Liver (tissue), 8 donors: ENCODE measurements at regions not wholly inside any gene's neighbourhood (a gene's known extent, or its start where the extent isn't known, plus 50 kb on each side); places are given as distances from the start of the nearest gene placed in this dataset.

Experiments
- DNase-seq: peaks from one replicate; pipeline ENCODE4 v3.0.0-alpha.2; 2017; ENCODE audit warnings: low spot score
- H3K27ac ChIP-seq, 2 donors: one replicate each; pipeline ENCODE4 v1.7.0; 2013; ENCODE audit warnings: inconsistent platforms in 2 of 2, low read length in 2 of 2, control low read depth in 1 of 2, low read depth in 1 of 2, mild to moderate bottlenecking in 1 of 2
- H3K27me3 ChIP-seq, 4 donors: one replicate each; pipeline versions ENCODE4 v1.6.1 to v1.7.0; 2013; ENCODE audit warnings: low read length in 3 of 4, inconsistent platforms in 1 of 4, mild to moderate bottlenecking in 1 of 4, moderate library complexity in 1 of 4; ENCODE audit not compliant: control insufficient read depth in 4 of 4, insufficient read depth in 4 of 4
- H3K36me3 ChIP-seq, 4 donors: one replicate each; pipeline versions ENCODE4 v1.6.1 to v1.7.0; 2013; ENCODE audit warnings: low read length in 3 of 4, mild to moderate bottlenecking in 3 of 4, low read depth in 1 of 4, moderate library complexity in 1 of 4; ENCODE audit not compliant: control insufficient read depth in 4 of 4, insufficient read depth in 3 of 4
- H3K4me1 ChIP-seq, 4 donors: one replicate each; pipeline versions ENCODE4 v1.6.1 to v1.7.0; 2013; ENCODE audit warnings: low read length in 3 of 4, mild to moderate bottlenecking in 3 of 4, moderate library complexity in 1 of 4; ENCODE audit not compliant: control insufficient read depth in 4 of 4, insufficient read depth in 4 of 4
- H3K4me3 ChIP-seq, 3 donors: one replicate each; pipeline versions ENCODE4 v1.6.1 to v1.7.0; 2013; ENCODE audit warnings: low read length in 3 of 3, control low read depth in 1 of 3, low read depth in 1 of 3, mild to moderate bottlenecking in 1 of 3
- H3K9ac ChIP-seq, 2 donors: one replicate each; pipeline ENCODE4 v1.7.0; 2013; ENCODE audit warnings: low read length in 2 of 2, mild to moderate bottlenecking in 2 of 2, moderate library complexity in 2 of 2, control low read depth in 1 of 2, low read depth in 1 of 2
- H3K9me3 ChIP-seq, 4 donors: one replicate each; pipeline versions ENCODE4 v1.6.1 to v1.7.0; 2013; ENCODE audit warnings: low read length in 3 of 4; ENCODE audit not compliant: control insufficient read depth in 4 of 4
- EGR1 ChIP-seq, 2 donors: IDR thresholded peaks; 2 replicates each; pipeline ENCODE4 v1.6.1; 2016 to 2018; ENCODE audit warnings: antibody characterized with exemption in 2 of 2, low read depth in 2 of 2
- FOXA1 ChIP-seq: IDR thresholded peaks from 2 replicates; pipeline ENCODE4 v1.6.1; 2016; ENCODE audit warnings: antibody characterized with exemption
- HNF4A ChIP-seq, 2 donors: conservative IDR thresholded peaks; 2 replicates each; pipeline ENCODE4 v1.6.1; 2016; ENCODE audit warnings: antibody characterized with exemption in 2 of 2, mild to moderate bottlenecking in 2 of 2
- HNF4G ChIP-seq: IDR thresholded peaks from 2 replicates; pipeline ENCODE4 v1.6.1; 2016; ENCODE audit warnings: antibody characterized with exemption
- NR2F2 ChIP-seq: IDR thresholded peaks from 2 replicates; pipeline ENCODE4 v1.6.1; 2016; ENCODE audit warnings: antibody characterized with exemption
- RAD21 ChIP-seq, 2 donors: IDR thresholded peaks; 2 replicates each; pipeline ENCODE4 v1.6.1; 2016; ENCODE audit warnings: antibody characterized with exemption in 2 of 2, mild to moderate bottlenecking in 2 of 2
- RXRA ChIP-seq, 2 donors: IDR thresholded peaks; 2 replicates each; pipeline ENCODE4 v1.6.1; 2017 to 2018; ENCODE audit warnings: antibody characterized with exemption in 2 of 2, mild to moderate bottlenecking in 1 of 2
- TAF1 ChIP-seq: conservative IDR thresholded peaks from 2 replicates; pipeline ENCODE4 v1.6.1; 2016; ENCODE audit warnings: antibody characterized with exemption, mild to moderate bottlenecking
- WGBS: extraction: QIAGEN DNeasy Blood & Tissue Kit; methylation state at CpG from one replicate; pipeline ENCODE4 v1.1.7; 2013; 5-methylcytosine and 5-hydroxymethylcytosine counted together
- TF ChIP-seq, protein P1 (sequence below): IDR thresholded peaks from 2 replicates; pipeline ENCODE4 v1.6.1; 2016; ENCODE audit warnings: antibody characterized with exemption
- TF ChIP-seq, protein P2 (sequence below): fragments of 150-350 bp; IDR thresholded peaks from 2 replicates; pipeline ENCODE4 v1.5.1; 2017; ENCODE audit warnings: improper control_type of control experiment, low read depth, low read length; ENCODE audit not compliant: missing input control
- TF ChIP-seq, protein P3 (sequence below): IDR thresholded peaks from 2 replicates; pipeline ENCODE4 v1.6.1; 2016; ENCODE audit warnings: antibody characterized with exemption, mild to moderate bottlenecking
- TF ChIP-seq, protein P4 (sequence below): IDR thresholded peaks from 2 replicates; pipeline ENCODE4 v1.6.1; 2016; ENCODE audit warnings: antibody characterized with exemption
- donor health status: healthy.
- donor health status: healthy.
- donor health status: healthy.
- donor health status: healthy.
- donor health status: healthy.

- H3K4me1 ChIP-seq, result no peaks in the 10 kb centered on the region
- H3K9me3 ChIP-seq, result no peaks in the 10 kb centered on the region
- TF ChIP-seq RXRA (IDR thresholded peaks at IDR 0.05), result no peak
- no peak for TF ChIP-seq HNF4A (conservative IDR thresholded peaks at IDR 0.05)
- TF ChIP-seq EGR1 (IDR thresholded peaks at IDR 0.05; ENCODE audit: low read depth in 2 of 2), result no peak
- no peak for TF ChIP-seq TAF1
- TF ChIP-seq FOXA1, result no peak
- TF ChIP-seq, protein P1, sequence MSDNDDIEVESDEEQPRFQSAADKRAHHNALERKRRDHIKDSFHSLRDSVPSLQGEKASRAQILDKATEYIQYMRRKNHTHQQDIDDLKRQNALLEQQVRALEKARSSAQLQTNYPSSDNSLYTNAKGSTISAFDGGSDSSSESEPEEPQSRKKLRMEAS, result no peak
- TF ChIP-seq, protein P2, sequence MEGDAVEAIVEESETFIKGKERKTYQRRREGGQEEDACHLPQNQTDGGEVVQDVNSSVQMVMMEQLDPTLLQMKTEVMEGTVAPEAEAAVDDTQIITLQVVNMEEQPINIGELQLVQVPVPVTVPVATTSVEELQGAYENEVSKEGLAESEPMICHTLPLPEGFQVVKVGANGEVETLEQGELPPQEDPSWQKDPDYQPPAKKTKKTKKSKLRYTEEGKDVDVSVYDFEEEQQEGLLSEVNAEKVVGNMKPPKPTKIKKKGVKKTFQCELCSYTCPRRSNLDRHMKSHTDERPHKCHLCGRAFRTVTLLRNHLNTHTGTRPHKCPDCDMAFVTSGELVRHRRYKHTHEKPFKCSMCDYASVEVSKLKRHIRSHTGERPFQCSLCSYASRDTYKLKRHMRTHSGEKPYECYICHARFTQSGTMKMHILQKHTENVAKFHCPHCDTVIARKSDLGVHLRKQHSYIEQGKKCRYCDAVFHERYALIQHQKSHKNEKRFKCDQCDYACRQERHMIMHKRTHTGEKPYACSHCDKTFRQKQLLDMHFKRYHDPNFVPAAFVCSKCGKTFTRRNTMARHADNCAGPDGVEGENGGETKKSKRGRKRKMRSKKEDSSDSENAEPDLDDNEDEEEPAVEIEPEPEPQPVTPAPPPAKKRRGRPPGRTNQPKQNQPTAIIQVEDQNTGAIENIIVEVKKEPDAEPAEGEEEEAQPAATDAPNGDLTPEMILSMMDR, result no peak
- TF ChIP-seq, protein P3, sequence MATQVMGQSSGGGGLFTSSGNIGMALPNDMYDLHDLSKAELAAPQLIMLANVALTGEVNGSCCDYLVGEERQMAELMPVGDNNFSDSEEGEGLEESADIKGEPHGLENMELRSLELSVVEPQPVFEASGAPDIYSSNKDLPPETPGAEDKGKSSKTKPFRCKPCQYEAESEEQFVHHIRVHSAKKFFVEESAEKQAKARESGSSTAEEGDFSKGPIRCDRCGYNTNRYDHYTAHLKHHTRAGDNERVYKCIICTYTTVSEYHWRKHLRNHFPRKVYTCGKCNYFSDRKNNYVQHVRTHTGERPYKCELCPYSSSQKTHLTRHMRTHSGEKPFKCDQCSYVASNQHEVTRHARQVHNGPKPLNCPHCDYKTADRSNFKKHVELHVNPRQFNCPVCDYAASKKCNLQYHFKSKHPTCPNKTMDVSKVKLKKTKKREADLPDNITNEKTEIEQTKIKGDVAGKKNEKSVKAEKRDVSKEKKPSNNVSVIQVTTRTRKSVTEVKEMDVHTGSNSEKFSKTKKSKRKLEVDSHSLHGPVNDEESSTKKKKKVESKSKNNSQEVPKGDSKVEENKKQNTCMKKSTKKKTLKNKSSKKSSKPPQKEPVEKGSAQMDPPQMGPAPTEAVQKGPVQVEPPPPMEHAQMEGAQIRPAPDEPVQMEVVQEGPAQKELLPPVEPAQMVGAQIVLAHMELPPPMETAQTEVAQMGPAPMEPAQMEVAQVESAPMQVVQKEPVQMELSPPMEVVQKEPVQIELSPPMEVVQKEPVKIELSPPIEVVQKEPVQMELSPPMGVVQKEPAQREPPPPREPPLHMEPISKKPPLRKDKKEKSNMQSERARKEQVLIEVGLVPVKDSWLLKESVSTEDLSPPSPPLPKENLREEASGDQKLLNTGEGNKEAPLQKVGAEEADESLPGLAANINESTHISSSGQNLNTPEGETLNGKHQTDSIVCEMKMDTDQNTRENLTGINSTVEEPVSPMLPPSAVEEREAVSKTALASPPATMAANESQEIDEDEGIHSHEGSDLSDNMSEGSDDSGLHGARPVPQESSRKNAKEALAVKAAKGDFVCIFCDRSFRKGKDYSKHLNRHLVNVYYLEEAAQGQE, result no peak
- no peak for TF ChIP-seq RAD21 (IDR thresholded peaks at IDR 0.05)
- TF ChIP-seq NR2F2, result no peak
- TF ChIP-seq, protein P4, sequence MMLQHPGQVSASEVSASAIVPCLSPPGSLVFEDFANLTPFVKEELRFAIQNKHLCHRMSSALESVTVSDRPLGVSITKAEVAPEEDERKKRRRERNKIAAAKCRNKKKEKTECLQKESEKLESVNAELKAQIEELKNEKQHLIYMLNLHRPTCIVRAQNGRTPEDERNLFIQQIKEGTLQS, result no peak
- H3K4me3 ChIP-seq, result no peak overlapping the region
- no peak for DNase-seq
- no peak overlapping the region for H3K9ac ChIP-seq
- 75% methylated on average over 1 of the region's 1 CpG for WGBS
- no peaks in the 10 kb centered on the region for H3K27me3 ChIP-seq
- H3K27ac ChIP-seq, result no peak overlapping the region
- no peaks in the 10 kb centered on the region for H3K36me3 ChIP-seq
Observed at GRCh38 chr16:48087639-48088038, 68.2 kb downstream of the ABCC12 start.

DNA sequence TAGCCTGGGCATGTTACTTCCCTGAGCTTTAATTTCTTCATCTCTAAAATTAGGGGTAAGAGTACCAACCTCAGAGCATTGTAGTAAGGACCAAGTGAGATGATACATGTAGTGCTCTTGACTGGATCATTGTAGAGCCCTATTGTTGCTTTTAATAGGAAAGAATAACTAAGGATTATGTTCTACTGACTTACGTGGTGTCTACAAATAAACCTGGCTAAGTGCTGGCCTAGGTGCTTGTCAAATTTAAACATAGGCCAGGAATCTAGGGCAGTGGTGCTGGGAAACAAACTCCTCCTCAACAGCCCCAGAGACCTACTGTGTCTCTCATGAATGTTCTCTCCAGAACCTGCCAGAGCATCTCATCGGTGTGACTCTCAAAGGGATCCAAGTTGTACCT is 69.4 kb downstream of the ABCC12 start:
- Histone ChIP-seq H3K27ac (no peak overlapping the region), H3K4me1 (no peaks in the 10 kb centered on the region), H3K36me3 (no peaks in the 10 kb centered on the region), H3K4me3 (no peak overlapping the region), H3K9me3 (no peaks in the 10 kb centered on the region), H3K27me3 (no peaks in the 10 kb centered on the region), H3K9ac (no peak overlapping the region)
- no peak for DNase-seq
- WGBS, result 88% methylated on average over 2 of the region's 2 CpGs
- TF ChIP-seq, protein P1, result no peak
- TF ChIP-seq HNF4G (no peak), FOXA1 (no peak), HNF4A (conservative IDR thresholded peaks at IDR 0.05) (no peak)

DNA sequence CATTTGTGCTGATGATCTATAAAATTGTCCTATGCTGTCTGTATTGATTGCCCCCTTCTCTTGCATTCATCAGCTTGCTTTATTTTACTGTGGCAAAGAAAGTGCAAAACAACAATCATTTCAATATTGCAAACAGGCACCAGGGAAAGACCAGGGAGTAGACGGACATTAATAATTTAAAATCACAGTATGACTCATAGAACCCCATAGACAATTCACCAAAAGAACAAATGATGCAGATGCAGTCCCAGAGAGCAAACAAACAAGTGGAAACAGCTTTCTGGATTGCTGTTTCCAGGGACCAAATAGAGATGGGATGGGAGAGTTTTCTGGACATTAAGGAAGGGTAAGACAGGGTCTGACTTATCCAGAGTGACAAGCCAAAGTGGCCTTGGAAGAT is 70.1 kb downstream of the ABCC12 start:
- Histone ChIP-seq H3K9me3 (no peaks in the 10 kb centered on the region), H3K9ac (no peak overlapping the region), H3K27me3 (no peaks in the 10 kb centered on the region), H3K4me1 (no peaks in the 10 kb centered on the region), H3K36me3 (no peaks in the 10 kb centered on the region), H3K4me3 (no peak overlapping the region), H3K27ac (no peak overlapping the region)
- 69% methylated on average over 1 of the region's 1 CpG for WGBS
- TF ChIP-seq, protein P2, result no peak
- no peak for DNase-seq
